BE2C (cell line): ENCODE measurements at regions not wholly inside any gene's neighbourhood (a gene's known extent, or its start where the extent isn't known, plus 50 kb on each side); places are given as distances from the start of the nearest gene placed in this dataset.

ENCODE experiments used
- DNase-seq: peaks from one replicate; pipeline ENCODE4 v3.0.0-alpha.2; 2020
- H3K27me3 ChIP-seq: fragments of 250-450 bp; sonication (Bioruptor Pico); 2 replicates; pipeline ENCODE4 v1.5.1; 2020; ENCODE audit warnings: mild to moderate bottlenecking
- H3K36me3 ChIP-seq: fragments of 250-450 bp; sonication (Bioruptor Pico); 2 replicates; pipeline ENCODE4 v1.5.1; 2020; ENCODE audit warnings: mild to moderate bottlenecking
- H3K4me1 ChIP-seq: fragments of 250-450 bp; sonication (Bioruptor Pico); 2 replicates; pipeline ENCODE4 v1.5.1; 2020
- H3K4me3 ChIP-seq: 2 replicates; pipeline ENCODE4 v1.5.1; 2011; ENCODE audit warnings: low read depth, low read length
- H3K9me3 ChIP-seq: fragments of 250-450 bp; sonication (Bioruptor Pico); 2 replicates; pipeline ENCODE4 v1.5.1; 2020
- TF ChIP-seq, protein P1 (sequence below): IDR thresholded peaks from 2 replicates; pipeline ENCODE4 v1.5.1; 2012; ENCODE audit warnings: mild to moderate bottlenecking, low read depth, low read length

DNA sequence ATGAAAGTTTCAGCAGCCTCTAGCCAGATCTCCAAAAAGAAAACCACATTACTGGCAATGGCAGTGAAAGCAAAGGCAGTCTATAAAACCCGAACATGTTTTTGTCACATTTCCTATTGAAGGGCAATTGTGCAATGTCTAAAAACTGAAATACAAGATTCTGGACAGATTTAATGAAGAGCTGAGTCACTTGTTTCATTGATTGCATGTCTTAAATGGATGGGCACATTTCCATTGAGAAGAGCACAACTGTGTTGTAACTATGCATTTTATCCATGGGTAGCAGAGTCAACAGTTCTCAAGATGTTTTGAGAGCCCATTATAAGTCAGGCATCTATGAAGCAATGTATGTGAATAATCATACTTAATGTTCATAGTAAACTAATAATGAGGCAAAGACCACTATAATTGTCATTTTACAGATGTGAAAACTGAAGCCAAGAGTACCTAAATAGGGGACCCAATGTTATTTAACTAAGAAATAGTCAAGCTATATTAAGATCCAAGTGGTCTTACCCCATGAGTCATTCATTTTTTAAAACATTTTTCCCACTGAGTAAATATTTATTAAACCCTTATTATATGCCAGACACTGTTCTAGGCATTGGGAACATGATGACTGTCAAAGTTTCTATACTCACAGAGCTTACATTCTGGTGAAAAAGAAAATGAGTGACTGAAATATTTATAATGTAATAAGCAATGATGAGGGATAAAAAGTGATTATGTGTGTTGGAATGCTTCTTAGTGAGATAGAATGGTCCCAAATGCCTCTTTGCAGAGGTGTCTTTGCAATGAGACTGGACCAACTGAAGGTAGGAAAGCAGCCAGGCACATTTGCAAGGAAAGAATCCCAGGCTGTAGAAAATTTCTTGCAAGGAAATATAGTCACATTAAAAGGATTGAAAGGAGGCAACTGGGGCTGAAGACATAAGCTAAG lies 818.9 kb upstream of the ACVR2A start:
- H3K36me3 ChIP-seq: no peaks in the 10 kb centered on the region
- no peak for DNase-seq
- H3K4me3 ChIP-seq: no peak overlapping the region

DNA sequence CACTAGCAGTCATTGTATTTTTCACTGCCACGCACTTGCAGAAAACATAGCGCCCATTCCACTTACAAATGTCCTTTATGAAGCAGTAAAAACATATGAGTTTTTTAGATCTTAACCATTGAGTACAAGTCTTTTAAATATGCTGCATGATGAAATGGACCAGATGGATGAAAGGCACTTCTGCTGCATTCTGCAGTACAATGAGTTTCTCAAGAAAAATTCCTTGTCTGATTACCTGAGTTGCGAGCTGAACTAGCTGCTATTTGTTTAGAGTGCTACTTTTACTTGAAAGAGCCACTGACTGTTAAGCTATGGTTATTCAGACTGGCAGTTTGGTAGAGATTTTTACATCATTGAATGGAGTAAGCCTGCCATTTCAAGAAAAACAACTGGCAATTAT lies 825.5 kb upstream of the ACVR2A start:
- H3K4me3 ChIP-seq: no peak overlapping the region
- H3K27me3 ChIP-seq: no peaks in the 10 kb centered on the region
- TF ChIP-seq, protein P1, sequence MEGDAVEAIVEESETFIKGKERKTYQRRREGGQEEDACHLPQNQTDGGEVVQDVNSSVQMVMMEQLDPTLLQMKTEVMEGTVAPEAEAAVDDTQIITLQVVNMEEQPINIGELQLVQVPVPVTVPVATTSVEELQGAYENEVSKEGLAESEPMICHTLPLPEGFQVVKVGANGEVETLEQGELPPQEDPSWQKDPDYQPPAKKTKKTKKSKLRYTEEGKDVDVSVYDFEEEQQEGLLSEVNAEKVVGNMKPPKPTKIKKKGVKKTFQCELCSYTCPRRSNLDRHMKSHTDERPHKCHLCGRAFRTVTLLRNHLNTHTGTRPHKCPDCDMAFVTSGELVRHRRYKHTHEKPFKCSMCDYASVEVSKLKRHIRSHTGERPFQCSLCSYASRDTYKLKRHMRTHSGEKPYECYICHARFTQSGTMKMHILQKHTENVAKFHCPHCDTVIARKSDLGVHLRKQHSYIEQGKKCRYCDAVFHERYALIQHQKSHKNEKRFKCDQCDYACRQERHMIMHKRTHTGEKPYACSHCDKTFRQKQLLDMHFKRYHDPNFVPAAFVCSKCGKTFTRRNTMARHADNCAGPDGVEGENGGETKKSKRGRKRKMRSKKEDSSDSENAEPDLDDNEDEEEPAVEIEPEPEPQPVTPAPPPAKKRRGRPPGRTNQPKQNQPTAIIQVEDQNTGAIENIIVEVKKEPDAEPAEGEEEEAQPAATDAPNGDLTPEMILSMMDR: no peak
- no peaks in the 10 kb centered on the region for H3K36me3 ChIP-seq
- H3K9me3 ChIP-seq: no peaks in the 10 kb centered on the region
- H3K4me1 ChIP-seq: no peaks in the 10 kb centered on the region
- no peak for DNase-seq

More for the DNA sequence above, 818.9 kb upstream of the ACVR2A start:
- no peaks in the 10 kb centered on the region for H3K4me1 ChIP-seq
- TF ChIP-seq, protein P1: no peak
- no peaks in the 10 kb centered on the region for H3K9me3 ChIP-seq
- H3K27me3 ChIP-seq: no peaks in the 10 kb centered on the region

DNA sequence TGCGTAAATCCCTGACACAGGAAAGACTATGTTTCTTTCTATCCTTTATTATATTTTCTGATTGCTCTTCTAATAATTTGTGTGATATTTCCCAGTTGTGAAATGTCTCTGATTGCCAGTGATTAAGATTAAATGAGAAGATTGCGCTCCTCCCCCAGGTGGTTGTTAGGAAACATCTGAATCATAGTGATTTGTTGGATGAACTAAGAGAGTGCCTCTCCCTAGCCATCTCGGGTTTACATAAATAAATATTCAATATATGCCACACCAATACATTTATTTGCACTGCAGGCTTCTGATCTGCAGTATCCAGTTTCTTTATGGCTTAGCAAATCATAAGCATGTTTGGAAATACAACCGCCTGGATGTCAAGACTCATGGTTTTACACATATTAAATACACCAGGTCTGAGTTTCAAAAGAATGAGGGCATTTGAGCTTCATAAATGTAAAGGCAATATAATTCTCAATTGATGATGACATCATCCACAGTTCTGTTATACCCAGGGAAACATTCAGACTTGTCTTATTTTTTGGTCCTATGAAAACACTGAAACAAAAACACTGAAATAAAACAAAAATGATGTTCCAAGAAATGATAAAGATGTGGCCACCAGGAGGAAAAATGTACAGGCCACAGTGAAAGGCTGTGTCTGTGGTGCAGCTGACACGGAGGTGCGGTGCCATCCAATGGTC lies 826.7 kb upstream of the ACVR2A start:
- TF ChIP-seq, protein P1: no peak

DNA sequence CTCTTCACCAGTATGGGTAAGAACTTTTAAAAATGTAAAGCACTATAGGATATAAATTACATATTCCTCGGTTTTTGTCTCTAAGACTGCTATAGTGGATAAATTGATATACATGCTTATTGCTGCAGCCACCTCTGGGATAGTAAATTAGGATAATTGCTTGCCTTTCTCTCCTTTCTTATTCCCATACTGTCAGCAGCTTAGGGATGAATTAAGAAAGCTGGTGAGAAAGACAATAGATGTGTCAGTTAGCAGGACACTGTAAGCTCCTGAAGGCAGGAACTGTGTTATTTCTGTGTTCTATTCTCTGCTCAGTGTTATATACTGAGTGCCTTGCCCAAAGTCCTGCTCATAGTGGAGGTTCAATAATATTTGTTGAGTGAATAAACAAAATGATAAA lies 828.6 kb upstream of the ACVR2A start:
- H3K36me3 ChIP-seq: no peaks in the 10 kb centered on the region

More for the DNA sequence above, 826.7 kb upstream of the ACVR2A start:
- no peaks in the 10 kb centered on the region for H3K27me3 ChIP-seq
- no peaks in the 10 kb centered on the region for H3K9me3 ChIP-seq
- H3K36me3 ChIP-seq: no peaks in the 10 kb centered on the region
- no peak for DNase-seq
- no peaks in the 10 kb centered on the region for H3K4me1 ChIP-seq
- H3K4me3 ChIP-seq: no peak overlapping the region

DNA sequence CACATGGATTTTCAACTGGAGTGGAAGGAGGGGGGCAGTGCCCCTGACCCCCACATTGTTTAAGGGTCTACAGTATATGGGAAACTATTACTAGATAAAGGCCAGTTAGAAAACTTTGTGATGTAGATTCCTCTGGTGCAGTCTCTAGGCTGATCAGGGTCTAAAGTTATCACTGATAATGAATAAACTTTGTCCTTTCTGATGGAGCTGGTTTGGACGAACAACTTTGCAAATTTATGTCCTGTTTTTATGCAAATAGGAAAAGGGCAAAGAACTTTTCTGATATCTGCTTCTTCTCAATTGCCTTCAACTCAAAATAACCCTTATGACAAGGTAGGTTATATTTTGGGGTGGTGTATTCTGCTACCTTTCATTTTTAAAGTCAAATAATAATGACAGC lies 829.2 kb upstream of the ACVR2A start:
- Histone ChIP-seq H3K27me3 (no peaks in the 10 kb centered on the region), H3K9me3 (no peaks in the 10 kb centered on the region), H3K36me3 (no peaks in the 10 kb centered on the region), H3K4me1 (no peaks in the 10 kb centered on the region), H3K4me3 (no peak overlapping the region)
- DNase-seq: no peak
- TF ChIP-seq, protein P1: no peak

More for the DNA sequence above, 828.6 kb upstream of the ACVR2A start:
- Histone ChIP-seq H3K27me3 (no peaks in the 10 kb centered on the region), H3K9me3 (no peaks in the 10 kb centered on the region), H3K4me1 (no peaks in the 10 kb centered on the region), H3K4me3 (no peak overlapping the region)
- TF ChIP-seq, protein P1: no peak
- no peak for DNase-seq
